ENCODE measurements at regions not wholly inside any gene's neighbourhood (a gene's known extent, or its start where the extent isn't known, plus 50 kb on each side); places are given as distances from the start of the nearest gene placed in this dataset.
A peak's percentile ranks its signal among the peaks of the same experiment; 100 is the strongest.

GRCh38 chr10:29962166-29962850, 97.1 kb downstream of the JCAD start:
- H3K36me3 ChIP-seq, result no peaks in the 10 kb centered on the region
- TF ChIP-seq CTCF (IDR thresholded peaks at IDR 0.05; ENCODE audit: low read depth, low read length), result no peak
- DNase-seq, result no peak
- no peaks in the 10 kb centered on the region for H3K9me3 ChIP-seq
- peaks cover 10% of the 10 kb centered on the region; the same call in 1 of the 2 replicates for H3K4me1 ChIP-seq
- no peaks in the 10 kb centered on the region for H3K27me3 ChIP-seq
- H3K4me3 ChIP-seq (ENCODE audit: low read depth, low read length), result no peak overlapping the region

GRCh38 chr10:29961351-29961750, 98.0 kb downstream of the JCAD start:
- Histone ChIP-seq H3K9me3 (no peaks in the 10 kb centered on the region), H3K27me3 (no peaks in the 10 kb centered on the region), H3K4me1 (peaks cover 11% of the 10 kb centered on the region; the same call in 1 of the 2 replicates), H3K4me3 (ENCODE audit: low read depth, low read length) (no peak overlapping the region), H3K36me3 (no peaks in the 10 kb centered on the region)
- no peak for DNase-seq
- TF ChIP-seq CTCF (IDR thresholded peaks at IDR 0.05; ENCODE audit: low read depth, low read length), result no peak

GRCh38 chr10:29960261-29960660, 99.1 kb downstream of the JCAD start:
- Histone ChIP-seq H3K36me3 (no peaks in the 10 kb centered on the region), H3K4me3 (ENCODE audit: low read depth, low read length) (no peak overlapping the region), H3K9me3 (no peaks in the 10 kb centered on the region), H3K4me1 (peaks cover 11% of the 10 kb centered on the region; the same call in 1 of the 2 replicates), H3K27me3 (no peaks in the 10 kb centered on the region)
- no peak for DNase-seq
- no peak for TF ChIP-seq CTCF (IDR thresholded peaks at IDR 0.05; ENCODE audit: low read depth, low read length)

GRCh38 chr10:29959586-29959985, 99.8 kb downstream of the JCAD start:
- no peaks in the 10 kb centered on the region for H3K9me3 ChIP-seq
- no peak for DNase-seq
- peaks cover 11% of the 10 kb centered on the region; the same call in 1 of the 2 replicates for H3K4me1 ChIP-seq
- no peaks in the 10 kb centered on the region for H3K27me3 ChIP-seq
- no peak for TF ChIP-seq CTCF (IDR thresholded peaks at IDR 0.05; ENCODE audit: low read depth, low read length)
- no peaks in the 10 kb centered on the region for H3K36me3 ChIP-seq
- H3K4me3 ChIP-seq (ENCODE audit: low read depth, low read length), result no peak overlapping the region

GRCh38 chr10:29958440-29958839, 100.9 kb downstream of the JCAD start:
- no peak for TF ChIP-seq CTCF (IDR thresholded peaks at IDR 0.05; ENCODE audit: low read depth, low read length)
- Histone ChIP-seq H3K27me3 (no peaks in the 10 kb centered on the region), H3K4me3 (ENCODE audit: low read depth, low read length) (no peak overlapping the region), H3K4me1 (peaks cover 11% of the 10 kb centered on the region; the same call in 1 of the 2 replicates), H3K36me3 (no peaks in the 10 kb centered on the region), H3K9me3 (no peaks in the 10 kb centered on the region)
- no peak for DNase-seq

GRCh38 chr10:29957907-29958331, 101.5 kb downstream of the JCAD start:
- H3K36me3 ChIP-seq, result no peaks in the 10 kb centered on the region
- no peak for TF ChIP-seq CTCF (IDR thresholded peaks at IDR 0.05; ENCODE audit: low read depth, low read length)
- H3K27me3 ChIP-seq, result no peaks in the 10 kb centered on the region
- no peak overlapping the region for H3K4me3 ChIP-seq (ENCODE audit: low read depth, low read length)
- no peaks in the 10 kb centered on the region for H3K9me3 ChIP-seq
- peak; percentile 79 for DNase-seq
- H3K4me1 ChIP-seq, result peaks cover 11% of the 10 kb centered on the region; the same call in 1 of the 2 replicates
